Thyroid gland (tissue), 4 donors: ENCODE measurements at regions not wholly inside any gene's neighbourhood (a gene's known extent, or its start where the extent isn't known, plus 50 kb on each side); places are given as distances from the start of the nearest gene placed in this dataset.

Experiments
- CTCF ChIP-seq, 6 experiments: fragments of 200-600 bp in 3 of 6; fragments of 450-650 bp in 3 of 6; sonication (generic) in 3 of 6; IDR thresholded peaks; one replicate each; pipeline ENCODE4 v1.5.1; 2016 to 2019; ENCODE audit warnings: antibody characterized with exemption in 6 of 6, mild to moderate bottlenecking in 2 of 6, inconsistent platforms in 1 of 6, moderate library complexity in 1 of 6
- POLR2A ChIP-seq, 2 donors: fragments of 450-650 bp; IDR thresholded peaks; one replicate each; pipeline ENCODE4 v1.6.1; 2017; ENCODE audit warnings: antibody characterized with exemption in 2 of 2, mild to moderate bottlenecking in 2 of 2, moderate library complexity in 1 of 2

- TF ChIP-seq CTCF (IDR thresholded peaks at IDR 0.05) (no peak), POLR2A (IDR thresholded peaks at IDR 0.05) (no peak)
These were observed 310.7 kb downstream of the ZNF326 start for GRCh38 chr1:90305577-90305976.
